Endothelial cell (in vitro differentiated cells): ENCODE measurements at regions not wholly inside any gene's neighbourhood (a gene's known extent, or its start where the extent isn't known, plus 50 kb on each side); places are given as distances from the start of the nearest gene placed in this dataset.

Experiments used
- DNase-seq: peaks from one replicate; pipeline ENCODE4 v3.0.0; 2021; ENCODE audit warnings: low spot score
- H3K27ac Mint-ChIP-seq: one replicate; pipeline ENCODE4 v1.8.0; 2021; ENCODE audit warnings: mixed read lengths, inconsistent platforms; ENCODE audit not compliant: unreplicated experiment
- H3K27me3 Mint-ChIP-seq: one replicate; pipeline ENCODE4 v1.8.0; 2021; ENCODE audit warnings: mild to moderate bottlenecking, moderate library complexity, mixed read lengths, inconsistent platforms; ENCODE audit not compliant: unreplicated experiment
- H3K36me3 Mint-ChIP-seq: one replicate; pipeline ENCODE4 v1.8.0; 2021; ENCODE audit warnings: mild to moderate bottlenecking, low read depth, mixed read lengths, inconsistent platforms; ENCODE audit not compliant: unreplicated experiment
- H3K4me1 Mint-ChIP-seq: one replicate; pipeline ENCODE4 v1.8.0; 2021; ENCODE audit warnings: mild to moderate bottlenecking, mixed read lengths, inconsistent platforms; ENCODE audit not compliant: unreplicated experiment
- H3K4me3 Mint-ChIP-seq: one replicate; pipeline ENCODE4 v1.8.0; 2021; ENCODE audit warnings: mild to moderate bottlenecking, mixed read lengths, inconsistent platforms; ENCODE audit not compliant: unreplicated experiment
- H3K9me3 Mint-ChIP-seq: one replicate; pipeline ENCODE4 v1.8.0; 2021; ENCODE audit warnings: mixed read lengths, inconsistent platforms; ENCODE audit not compliant: unreplicated experiment
- CTCF ChIP-seq: fragments of 200-600 bp; sonication (generic); IDR thresholded peaks from one replicate; pipeline ENCODE4 v1.5.0; 2021; ENCODE audit warnings: antibody characterized with exemption; ENCODE audit not compliant: unreplicated experiment

GRCh38 chr2:41182961-41183360 lies 731.1 kb upstream of the SLC8A1 start:
- no peaks in the 10 kb centered on the region for H3K27me3 Mint-ChIP-seq
- H3K36me3 Mint-ChIP-seq: no peaks in the 10 kb centered on the region
- peaks cover 3% of the 10 kb centered on the region for H3K4me1 Mint-ChIP-seq
- TF ChIP-seq CTCF: no peak
- no peak overlapping the region for H3K27ac Mint-ChIP-seq
- H3K4me3 Mint-ChIP-seq: no peak overlapping the region
- H3K9me3 Mint-ChIP-seq: no peaks in the 10 kb centered on the region
- no peak for DNase-seq

GRCh38 chr2:41187376-41188122 lies 735.7 kb upstream of the SLC8A1 start:
- no peaks in the 10 kb centered on the region for H3K4me1 Mint-ChIP-seq
- no peak for DNase-seq
- no peaks in the 10 kb centered on the region for H3K9me3 Mint-ChIP-seq
- H3K4me3 Mint-ChIP-seq: no peak overlapping the region
- no peaks in the 10 kb centered on the region for H3K36me3 Mint-ChIP-seq
- no peak for TF ChIP-seq CTCF
- H3K27me3 Mint-ChIP-seq: peaks cover 1% of the 10 kb centered on the region
- no peak overlapping the region for H3K27ac Mint-ChIP-seq

DNA sequence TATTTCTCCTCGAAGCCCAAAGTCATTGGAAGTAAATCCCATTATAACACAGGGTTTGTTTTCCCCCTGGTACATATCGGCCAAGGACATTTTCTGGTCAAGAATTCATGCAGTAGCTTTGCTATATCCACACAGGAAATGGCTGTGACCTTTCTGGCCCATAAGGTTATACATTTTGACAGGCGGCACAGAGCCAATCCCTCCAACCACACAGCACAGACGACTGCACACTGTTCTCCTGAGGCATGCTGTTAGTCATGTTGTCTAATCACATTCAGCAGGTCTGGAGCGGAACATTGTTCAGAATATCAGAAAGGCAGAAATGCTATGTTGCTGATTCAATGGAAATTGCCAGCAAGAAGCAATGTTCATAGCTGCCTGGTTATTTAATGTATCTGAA lies 742.3 kb upstream of the SLC8A1 start:
- no peaks in the 10 kb centered on the region for H3K9me3 Mint-ChIP-seq
- no peaks in the 10 kb centered on the region for H3K36me3 Mint-ChIP-seq
- no peaks in the 10 kb centered on the region for H3K4me1 Mint-ChIP-seq
- DNase-seq: no peak
- H3K27ac Mint-ChIP-seq: no peak overlapping the region
- no peak for TF ChIP-seq CTCF
- peaks cover 1% of the 10 kb centered on the region for H3K27me3 Mint-ChIP-seq
- H3K4me3 Mint-ChIP-seq: no peak overlapping the region

DNA sequence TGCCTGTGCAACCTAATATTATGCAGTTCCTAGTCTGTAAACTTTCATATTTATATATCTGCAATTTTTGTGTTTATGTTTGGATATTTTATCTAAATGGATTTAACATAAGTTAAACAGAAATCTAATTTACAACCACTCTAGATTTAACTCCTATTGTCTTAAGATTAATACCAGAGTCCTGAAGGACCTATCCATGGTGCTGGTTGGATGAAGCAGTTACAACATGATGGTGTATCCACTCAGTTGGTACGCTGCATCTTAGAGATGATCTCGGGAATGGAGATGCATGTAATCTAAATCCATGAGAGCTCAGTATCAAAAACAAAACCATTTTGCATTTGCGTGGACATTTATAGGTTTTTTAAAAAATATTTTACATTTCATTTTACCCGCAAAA lies 745.9 kb upstream of the SLC8A1 start:
- TF ChIP-seq CTCF: no peak
- Mint-ChIP-seq H3K27me3 (no peaks in the 10 kb centered on the region), H3K27ac (no peak overlapping the region), H3K4me3 (no peak overlapping the region), H3K4me1 (no peaks in the 10 kb centered on the region), H3K9me3 (no peaks in the 10 kb centered on the region), H3K36me3 (no peaks in the 10 kb centered on the region)
- no peak for DNase-seq

GRCh38 chr2:41199334-41199733 lies 747.4 kb upstream of the SLC8A1 start:
- H3K4me1 Mint-ChIP-seq: no peaks in the 10 kb centered on the region
- DNase-seq: no peak
- no peak overlapping the region for H3K27ac Mint-ChIP-seq
- TF ChIP-seq CTCF: no peak
- no peak overlapping the region for H3K4me3 Mint-ChIP-seq
- no peaks in the 10 kb centered on the region for H3K27me3 Mint-ChIP-seq
- H3K9me3 Mint-ChIP-seq: no peaks in the 10 kb centered on the region
- no peaks in the 10 kb centered on the region for H3K36me3 Mint-ChIP-seq
